C4-2B (cell line): ENCODE measurements at regions not wholly inside any gene's neighbourhood (a gene's known extent, or its start where the extent isn't known, plus 50 kb on each side); places are given as distances from the start of the nearest gene placed in this dataset.

Experiments
- CTCF ChIP-seq: fragments of 450-650 bp; conservative IDR thresholded peaks from 2 replicates; pipeline ENCODE4 v1.5.1; 2017; ENCODE audit warnings: mild to moderate bottlenecking
- ZFX ChIP-seq: fragments of 450-650 bp; IDR thresholded peaks from 2 replicates; pipeline ENCODE4 v1.6.1; 2017

- TF ChIP-seq CTCF = no peak
- no peak for TF ChIP-seq ZFX
Observed at GRCh38 chr5:26660116-26660515, 378.3 kb downstream of the CDH9 start.
